ENCODE measurements at regions not wholly inside any gene's neighbourhood (a gene's known extent, or its start where the extent isn't known, plus 50 kb on each side); places are given as distances from the start of the nearest gene placed in this dataset.

DNA sequence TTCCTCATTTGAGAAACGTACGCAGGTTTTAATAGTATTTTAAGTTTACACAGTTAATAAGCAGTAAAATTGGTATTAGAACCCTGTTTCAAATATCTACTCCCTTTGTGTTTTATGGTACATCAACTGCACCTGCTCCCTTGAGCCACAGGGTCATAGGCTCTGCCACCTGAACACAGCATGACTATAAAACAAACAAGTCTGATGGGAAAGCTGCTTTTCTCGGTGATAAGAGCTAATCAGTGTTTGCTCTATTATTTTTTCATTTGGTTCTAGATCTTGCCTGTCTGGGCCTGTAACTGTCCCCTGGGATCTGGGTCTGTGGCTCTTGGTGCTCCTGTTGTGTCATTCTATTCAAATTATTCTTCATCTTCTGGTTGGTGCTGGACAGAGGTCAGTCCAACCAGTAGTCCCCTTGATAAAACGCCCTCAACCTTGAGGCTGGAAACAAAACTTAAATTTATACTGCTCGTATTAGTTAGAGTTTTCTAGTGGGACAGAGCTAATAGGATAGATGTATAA is 314.8 kb upstream of the LRP1B start:
- Histone ChIP-seq H3K4me1 (ENCODE audit: control insufficient read depth, low read length) (no peaks in the 10 kb centered on the region), H3K9me2 (replicated peaks; ENCODE audit: control insufficient read depth, low read length) (no peaks in the 10 kb centered on the region), H3K4me3 (ENCODE audit: low read length) (no peak overlapping the region), H3K27me3 (ENCODE audit: control insufficient read depth, low read length) (no peaks in the 10 kb centered on the region), H3F3A (ENCODE audit: control insufficient read depth, insufficient read depth) (no peaks in the 10 kb centered on the region), H3K79me2 (ENCODE audit: control insufficient read depth, low read length) (no peaks in the 10 kb centered on the region), H3K36me3 (ENCODE audit: control insufficient read depth, low read length) (no peaks in the 10 kb centered on the region), H3K9me3 (ENCODE audit: control insufficient read depth, insufficient read depth, low read length) (no peaks in the 10 kb centered on the region), H3K4me2 (ENCODE audit: low read length) (no peak overlapping the region), H3K27ac (ENCODE audit: low read depth, low read length) (no peak overlapping the region), H4K20me1 (ENCODE audit: control insufficient read depth, insufficient read depth, low read depth, low read length) (no peaks in the 10 kb centered on the region)
- TF ChIP-seq EZH2phosphoT487 (IDR thresholded peaks at IDR 0.05; ENCODE audit: borderline replicate concordance, low read length), result no peak
- TF ChIP-seq, protein P1, sequence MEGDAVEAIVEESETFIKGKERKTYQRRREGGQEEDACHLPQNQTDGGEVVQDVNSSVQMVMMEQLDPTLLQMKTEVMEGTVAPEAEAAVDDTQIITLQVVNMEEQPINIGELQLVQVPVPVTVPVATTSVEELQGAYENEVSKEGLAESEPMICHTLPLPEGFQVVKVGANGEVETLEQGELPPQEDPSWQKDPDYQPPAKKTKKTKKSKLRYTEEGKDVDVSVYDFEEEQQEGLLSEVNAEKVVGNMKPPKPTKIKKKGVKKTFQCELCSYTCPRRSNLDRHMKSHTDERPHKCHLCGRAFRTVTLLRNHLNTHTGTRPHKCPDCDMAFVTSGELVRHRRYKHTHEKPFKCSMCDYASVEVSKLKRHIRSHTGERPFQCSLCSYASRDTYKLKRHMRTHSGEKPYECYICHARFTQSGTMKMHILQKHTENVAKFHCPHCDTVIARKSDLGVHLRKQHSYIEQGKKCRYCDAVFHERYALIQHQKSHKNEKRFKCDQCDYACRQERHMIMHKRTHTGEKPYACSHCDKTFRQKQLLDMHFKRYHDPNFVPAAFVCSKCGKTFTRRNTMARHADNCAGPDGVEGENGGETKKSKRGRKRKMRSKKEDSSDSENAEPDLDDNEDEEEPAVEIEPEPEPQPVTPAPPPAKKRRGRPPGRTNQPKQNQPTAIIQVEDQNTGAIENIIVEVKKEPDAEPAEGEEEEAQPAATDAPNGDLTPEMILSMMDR (IDR thresholded peaks at IDR 0.05; ENCODE audit: low read depth, low read length, poor library complexity, severe bottlenecking), result no peak

DNA sequence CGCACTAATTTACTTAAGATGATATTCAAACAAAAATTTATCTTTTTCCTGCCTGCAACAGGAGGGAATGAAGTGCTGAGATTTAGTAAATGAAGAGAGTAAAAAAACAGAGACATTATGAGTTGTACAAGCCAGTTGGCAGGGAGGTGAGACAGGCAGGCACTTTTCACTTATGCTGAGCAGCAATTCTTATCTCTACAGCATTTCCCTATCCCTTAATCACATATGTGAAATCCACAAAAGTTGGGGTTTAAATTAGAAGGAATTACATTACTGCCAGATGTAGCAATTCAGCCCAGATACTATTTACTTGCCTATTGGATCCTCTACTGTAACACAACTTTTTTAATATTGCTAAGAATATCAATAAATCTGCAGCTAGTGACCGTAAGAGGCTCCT is 314.2 kb upstream of the LRP1B start:
- H3K4me2 ChIP-seq (ENCODE audit: low read length), result no peak overlapping the region
- H3F3A ChIP-seq (ENCODE audit: control insufficient read depth, insufficient read depth), result no peaks in the 10 kb centered on the region
- no peaks in the 10 kb centered on the region for H4K20me1 ChIP-seq (ENCODE audit: control insufficient read depth, insufficient read depth, low read depth, low read length)
- no peak overlapping the region for H3K4me3 ChIP-seq (ENCODE audit: low read length)
- no peaks in the 10 kb centered on the region for H3K36me3 ChIP-seq (ENCODE audit: control insufficient read depth, low read length)
- H3K4me1 ChIP-seq (ENCODE audit: control insufficient read depth, low read length), result no peaks in the 10 kb centered on the region
- no peaks in the 10 kb centered on the region for H3K9me3 ChIP-seq (ENCODE audit: control insufficient read depth, insufficient read depth, low read length)
- no peak overlapping the region for H3K27ac ChIP-seq (ENCODE audit: low read depth, low read length)
- H3K9me2 ChIP-seq (replicated peaks; ENCODE audit: control insufficient read depth, low read length), result no peaks in the 10 kb centered on the region
- TF ChIP-seq, protein P1 (IDR thresholded peaks at IDR 0.05; ENCODE audit: low read depth, low read length, poor library complexity, severe bottlenecking), result no peak
- no peak for TF ChIP-seq EZH2phosphoT487 (IDR thresholded peaks at IDR 0.05; ENCODE audit: borderline replicate concordance, low read length)
- H3K79me2 ChIP-seq (ENCODE audit: control insufficient read depth, low read length), result no peaks in the 10 kb centered on the region
- no peaks in the 10 kb centered on the region for H3K27me3 ChIP-seq (ENCODE audit: control insufficient read depth, low read length)

DNA sequence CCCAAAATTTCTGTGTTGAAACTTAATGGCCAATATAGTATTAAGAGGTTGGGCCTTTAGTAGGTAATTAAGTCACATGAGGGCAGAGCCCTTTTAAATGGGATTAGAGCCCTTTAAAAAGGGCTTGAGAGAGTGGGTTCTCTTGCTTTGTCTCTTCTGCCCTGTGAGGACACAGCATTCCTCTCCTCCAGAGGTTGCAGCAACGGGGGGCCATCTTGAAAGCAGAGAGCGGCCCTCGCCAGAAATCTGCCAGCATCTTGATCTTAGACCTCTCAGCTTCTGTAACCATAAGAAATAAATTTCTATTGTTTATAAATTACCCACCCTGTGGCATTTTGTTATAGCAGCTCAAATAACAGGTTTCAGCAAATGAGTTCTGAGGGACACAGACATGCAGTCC is 305.0 kb upstream of the LRP1B start:
- Histone ChIP-seq H3K4me1 (ENCODE audit: control insufficient read depth, low read length) (no peaks in the 10 kb centered on the region), H3K27me3 (ENCODE audit: control insufficient read depth, low read length) (no peaks in the 10 kb centered on the region), H3K4me2 (ENCODE audit: low read length) (no peak overlapping the region), H3K36me3 (ENCODE audit: control insufficient read depth, low read length) (no peaks in the 10 kb centered on the region), H4K20me1 (ENCODE audit: control insufficient read depth, insufficient read depth, low read depth, low read length) (no peaks in the 10 kb centered on the region), H3K27ac (ENCODE audit: low read depth, low read length) (no peak overlapping the region), H3K79me2 (ENCODE audit: control insufficient read depth, low read length) (no peaks in the 10 kb centered on the region), H3F3A (ENCODE audit: control insufficient read depth, insufficient read depth) (no peaks in the 10 kb centered on the region), H3K9me3 (ENCODE audit: control insufficient read depth, insufficient read depth, low read length) (no peaks in the 10 kb centered on the region), H3K9me2 (replicated peaks; ENCODE audit: control insufficient read depth, low read length) (no peaks in the 10 kb centered on the region), H3K4me3 (ENCODE audit: low read length) (no peak overlapping the region)
- TF ChIP-seq EZH2phosphoT487 (IDR thresholded peaks at IDR 0.05; ENCODE audit: borderline replicate concordance, low read length), result no peak
- TF ChIP-seq, protein P1 (IDR thresholded peaks at IDR 0.05; ENCODE audit: low read depth, low read length, poor library complexity, severe bottlenecking), result no peak

All from DOHH2 (cell line).